HG03139 (cell line): ENCODE measurements at regions not wholly inside any gene's neighbourhood (a gene's known extent, or its start where the extent isn't known, plus 50 kb on each side); places are given as distances from the start of the nearest gene placed in this dataset.

Source experiments
- ATAC-seq: cut with Tn5 transposase; IDR thresholded peaks from one replicate; pipeline ENCODE4 v1.9.1; 2021; ENCODE audit not compliant: unreplicated experiment

DNA sequence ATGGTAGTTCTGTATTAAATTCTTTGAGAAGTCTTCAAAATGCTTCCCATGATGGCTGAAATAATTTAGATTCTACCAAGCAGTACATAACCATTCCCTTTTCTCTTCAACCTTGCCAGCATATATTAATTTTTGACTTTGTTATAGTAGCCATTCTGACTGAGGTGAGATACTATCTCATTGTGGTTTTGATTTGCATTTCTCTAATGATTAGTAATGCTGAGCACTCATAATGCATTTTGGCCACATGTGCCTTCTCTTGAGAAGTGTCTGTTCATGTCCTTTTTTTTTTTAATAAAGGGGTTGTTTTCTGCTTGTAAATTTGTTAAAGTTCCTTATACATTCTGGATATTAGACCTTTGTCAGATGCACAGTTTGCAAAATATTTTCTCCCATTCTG is 173.9 kb downstream of the CALCRL start:
- ATAC-seq = no peak

DNA sequence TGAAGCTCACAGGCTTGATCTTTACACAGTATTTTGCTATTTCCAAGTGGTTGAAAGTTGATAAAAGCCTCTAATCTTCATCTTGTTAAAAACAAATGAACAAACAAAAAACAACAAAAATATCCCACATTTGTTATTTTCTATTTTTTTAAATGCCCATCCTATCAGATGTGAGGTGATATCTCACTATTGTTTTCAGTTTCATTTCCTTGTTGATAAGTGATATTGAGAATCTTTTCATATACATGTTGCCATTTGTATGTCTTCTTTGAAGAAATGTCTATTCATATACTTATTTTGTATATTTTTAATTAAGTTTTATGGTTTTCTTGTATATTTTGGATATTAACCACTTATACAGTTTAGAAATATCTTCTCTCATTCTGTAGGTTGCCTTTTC is 175.8 kb downstream of the CALCRL start:
- no peak for ATAC-seq

DNA sequence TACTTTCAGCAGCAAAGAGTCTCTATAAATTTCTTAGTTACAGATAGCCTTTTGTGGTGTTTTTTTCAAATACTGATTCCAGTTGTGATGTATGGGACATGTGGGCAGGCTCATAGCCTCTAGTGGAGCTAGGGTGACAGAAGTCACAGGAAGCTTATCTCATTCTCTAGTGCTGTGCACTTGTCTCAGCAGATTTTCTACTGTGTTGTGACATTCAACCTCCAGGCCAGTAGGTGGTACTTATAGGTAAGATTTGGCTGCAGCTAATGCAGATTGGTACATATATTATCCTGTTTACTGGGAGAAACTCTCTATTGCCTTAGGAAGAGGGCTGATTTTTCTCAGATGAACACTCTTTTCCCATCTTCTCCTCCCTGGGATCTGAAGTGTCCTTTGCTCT is 176.2 kb downstream of the CALCRL start:
- ATAC-seq = no peak

DNA sequence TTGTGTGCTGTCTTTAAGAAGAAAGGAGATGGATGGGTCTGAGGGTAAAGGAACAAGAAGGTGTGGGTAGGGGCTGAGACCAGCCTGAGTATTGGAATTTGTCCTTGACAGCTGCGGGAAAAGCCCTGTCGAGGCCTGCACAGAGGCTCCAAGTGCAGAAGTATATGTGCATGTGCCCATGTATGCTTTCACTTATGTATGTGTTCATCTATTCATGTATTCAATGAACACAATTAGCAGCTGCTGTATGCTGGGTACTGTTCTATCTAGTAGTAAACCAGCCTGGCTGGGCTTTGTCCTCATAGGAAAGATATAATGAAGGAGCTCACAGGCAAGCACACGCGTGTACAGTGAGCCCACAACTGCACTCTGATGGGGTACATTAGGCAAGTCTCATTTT is 181.4 kb downstream of the CALCRL start:
- no peak for ATAC-seq

GRCh38 chr2:187266147-187266546 is 181.9 kb downstream of the CALCRL start:
- ATAC-seq = no peak

GRCh38 chr2:187264612-187265011 is 183.4 kb downstream of the CALCRL start:
- ATAC-seq = no peak

DNA sequence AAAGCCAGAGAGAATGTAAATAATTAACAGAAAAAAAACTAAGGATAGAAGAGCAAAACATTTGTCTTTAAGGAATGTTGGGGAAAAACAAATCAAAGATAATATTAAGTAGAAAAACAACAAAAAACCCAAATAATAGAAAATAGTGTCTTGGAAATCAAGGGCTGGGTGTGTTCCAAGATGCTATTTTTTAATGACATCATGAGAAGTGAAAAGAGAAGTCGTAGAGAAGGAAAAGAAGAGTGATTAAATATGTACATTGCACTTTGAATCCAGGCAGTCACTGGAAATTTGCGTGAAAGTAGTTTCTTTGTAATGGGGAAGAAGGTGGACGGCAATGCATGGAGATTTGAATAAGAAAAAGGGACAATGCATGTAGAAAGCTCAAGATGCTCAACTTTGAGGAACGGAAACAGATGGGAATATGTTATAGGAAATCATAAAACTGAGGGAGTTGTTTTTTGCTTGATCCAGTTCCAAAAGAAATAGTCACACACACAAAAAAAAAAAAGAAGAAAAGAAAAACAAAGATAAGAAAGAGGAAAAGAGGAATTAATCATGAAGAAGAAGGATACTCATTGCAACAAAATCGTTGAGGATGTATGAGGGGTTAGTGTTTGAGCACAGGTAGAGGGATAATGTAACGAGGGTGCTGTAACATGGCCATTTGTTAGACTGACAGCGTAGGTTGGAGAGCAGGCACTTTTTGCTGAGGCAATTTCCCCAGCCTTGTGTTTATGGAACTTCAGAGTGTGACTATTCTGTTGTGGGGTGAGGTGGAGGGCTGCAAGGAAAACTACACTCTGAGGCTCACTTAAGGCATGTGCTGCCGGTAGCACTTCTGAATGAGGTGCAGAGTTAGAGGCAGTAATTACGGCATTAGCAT is 184.1 kb downstream of the CALCRL start:
- ATAC-seq = no peak

GRCh38 chr2:187261705-187262104 is 186.3 kb downstream of the CALCRL start:
- no peak for ATAC-seq

GRCh38 chr2:187252063-187252462 is 196.0 kb downstream of the CALCRL start:
- ATAC-seq = no peak

DNA sequence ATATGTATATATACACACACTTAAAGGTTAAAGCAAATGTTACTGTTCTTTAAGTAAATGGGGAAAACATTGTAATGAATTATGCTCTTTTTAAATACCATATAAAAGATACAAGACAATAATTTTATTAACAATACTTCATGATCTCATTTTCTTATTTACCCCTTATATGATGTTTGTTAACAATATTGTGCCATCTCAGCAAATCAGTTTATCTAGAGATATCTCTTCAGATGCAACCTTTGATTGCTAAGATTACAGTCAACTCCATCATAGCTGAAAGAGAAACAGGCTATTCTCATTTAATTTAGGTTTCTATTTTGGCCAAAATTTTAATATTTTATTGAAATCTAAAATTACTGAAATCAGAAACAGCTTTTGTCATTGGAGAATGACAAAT is 197.9 kb downstream of the CALCRL start:
- ATAC-seq = no peak

DNA sequence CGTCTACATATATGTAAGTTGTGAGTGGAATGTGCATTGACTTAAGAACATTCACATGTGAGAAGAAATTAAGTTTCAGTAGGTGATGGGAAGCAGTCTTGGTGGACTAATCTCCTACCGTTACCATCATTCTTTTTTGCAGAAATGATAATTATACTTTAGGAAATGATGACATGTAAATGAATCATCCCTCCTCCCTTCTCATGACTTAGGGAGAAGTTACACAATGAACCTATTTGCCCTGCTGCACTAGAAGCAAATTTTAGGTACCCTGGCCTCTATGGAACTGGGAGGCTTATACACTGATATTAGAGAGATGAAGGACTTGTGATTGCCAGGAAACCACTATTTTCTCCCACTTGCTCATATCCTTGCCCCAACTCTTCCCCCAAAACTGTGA is 214.2 kb downstream of the CALCRL start:
- no peak for ATAC-seq

GRCh38 chr2:187232749-187233148 is 215.3 kb downstream of the CALCRL start:
- no peak for ATAC-seq

GRCh38 chr2:187230088-187230487 is 218.0 kb downstream of the CALCRL start:
- ATAC-seq = no peak

DNA sequence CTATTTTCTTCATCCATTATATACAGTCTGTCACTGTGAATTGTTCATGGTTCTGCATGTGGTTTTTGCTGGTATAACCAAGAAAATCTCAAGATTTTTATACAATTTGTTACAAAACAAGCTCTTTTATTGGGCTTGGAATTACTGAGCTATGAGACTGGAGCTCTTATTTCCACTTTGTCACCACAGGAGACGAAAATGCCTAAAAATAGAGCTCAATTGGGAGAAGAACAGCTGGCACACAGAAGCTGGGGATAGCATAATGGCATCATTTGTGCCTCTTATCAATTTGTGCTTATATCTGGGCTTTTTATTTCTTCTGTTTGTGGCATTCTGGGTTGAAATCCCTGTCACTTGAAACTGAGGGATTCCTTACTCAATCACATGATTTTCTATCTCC is 219.1 kb downstream of the CALCRL start:
- ATAC-seq = no peak

DNA sequence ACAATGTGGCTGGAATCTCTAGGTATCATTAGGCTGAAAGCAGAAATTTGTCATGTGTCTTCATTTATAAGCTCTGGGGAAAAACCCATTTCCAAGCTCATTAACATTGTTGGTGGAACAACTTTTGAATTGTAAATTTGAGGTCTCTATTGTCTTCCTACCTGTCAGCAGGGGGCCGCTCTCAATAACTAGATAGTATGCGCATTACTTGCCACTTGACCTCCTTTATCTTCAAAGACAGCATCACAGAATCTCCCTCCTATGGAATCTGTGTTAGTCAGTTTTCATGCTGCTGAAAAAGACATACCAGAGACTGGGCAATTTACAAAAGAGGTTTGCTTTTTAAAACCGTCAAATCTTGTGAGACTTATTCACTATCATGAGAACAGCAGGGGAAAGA is 223.1 kb downstream of the CALCRL start:
- no peak for ATAC-seq

DNA sequence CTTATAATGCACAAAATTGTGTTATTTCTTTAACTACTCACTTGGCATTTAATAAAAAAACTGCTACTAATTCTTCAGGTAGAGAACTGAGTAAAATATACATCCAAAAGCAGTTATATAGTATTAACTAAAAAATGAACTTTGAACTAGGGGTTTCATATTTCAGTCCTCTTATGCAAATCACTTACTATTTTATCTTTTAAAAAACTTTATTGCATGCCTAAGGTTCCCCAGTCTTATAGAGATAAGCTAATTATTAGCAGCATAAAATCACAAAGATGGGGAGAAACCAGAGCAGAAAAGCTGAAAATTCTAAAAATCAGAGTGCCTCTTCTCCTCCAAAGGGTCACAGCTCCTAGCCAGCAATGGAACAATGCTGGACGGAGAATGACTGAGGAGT is 228.0 kb downstream of the CALCRL start:
- no peak for ATAC-seq

DNA sequence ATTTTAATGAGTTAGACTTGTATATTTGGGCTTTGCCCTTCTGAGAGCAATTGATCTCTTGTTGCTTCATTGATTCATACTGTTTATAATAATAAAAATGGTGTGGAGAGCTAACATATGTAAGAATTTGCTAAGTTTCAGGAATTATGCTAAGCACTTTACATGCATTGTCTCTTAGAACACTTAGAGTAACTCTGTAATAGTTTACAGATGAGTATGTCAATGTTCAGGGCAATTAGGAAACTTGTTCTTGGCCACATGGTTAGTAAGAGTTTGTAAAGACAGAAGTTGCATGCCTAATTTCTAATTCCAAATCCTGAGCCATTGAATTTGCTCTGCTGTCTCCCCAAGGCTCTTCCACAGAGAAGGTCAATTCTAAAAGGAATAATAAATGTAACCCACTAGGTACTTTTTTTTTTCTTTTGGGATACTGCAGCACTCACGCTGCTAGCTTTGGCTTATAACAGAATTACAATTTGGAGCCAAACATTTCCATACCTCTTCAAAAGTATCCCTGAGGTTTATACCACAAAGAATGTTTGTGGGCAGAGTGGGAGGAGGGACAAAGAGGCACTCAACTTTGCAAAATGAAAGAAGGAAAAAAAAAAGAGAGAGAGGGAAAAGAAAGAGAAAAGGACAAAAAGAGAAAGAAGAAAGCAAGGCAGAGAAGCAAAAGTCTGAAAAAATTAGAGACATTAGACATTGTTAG is 232.4 kb downstream of the CALCRL start:
- ATAC-seq = no peak

GRCh38 chr2:187214306-187214705 is 233.7 kb downstream of the CALCRL start:
- ATAC-seq = no peak

GRCh38 chr2:187213798-187214197 is 234.3 kb downstream of the CALCRL start:
- ATAC-seq = no peak

- ATAC-seq = no peak
Observed at GRCh38 chr2:187210726-187211125, 237.3 kb downstream of the CALCRL start.

DNA sequence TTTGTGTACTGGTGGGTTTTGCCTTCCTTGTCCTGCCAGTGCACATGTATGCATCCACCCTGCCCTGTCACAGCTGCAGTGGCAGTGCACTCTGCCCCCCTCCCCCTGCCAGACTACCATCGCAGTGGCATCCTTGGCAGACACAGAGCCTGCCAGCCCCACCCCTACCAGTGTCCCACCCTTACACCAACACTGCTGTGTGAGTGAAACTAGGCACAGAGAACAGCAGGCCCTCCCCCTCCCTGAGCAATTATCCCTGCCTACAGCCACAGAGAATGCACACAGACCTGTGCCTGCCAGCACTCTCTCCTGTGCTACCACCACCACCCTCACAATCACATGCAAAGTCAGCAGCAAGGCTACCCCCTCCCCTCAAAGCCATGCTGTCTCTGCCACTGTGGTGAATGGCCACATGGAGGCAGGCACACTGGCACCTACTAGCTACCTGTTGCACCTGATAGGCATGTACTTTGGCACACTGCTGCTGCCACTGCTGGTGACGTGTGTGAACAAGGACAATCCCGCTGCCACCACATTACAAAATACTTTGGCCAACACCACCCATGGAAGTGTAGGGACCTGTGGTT is 239.8 kb downstream of the CALCRL start:
- ATAC-seq = no peak

GRCh38 chr2:187207126-187207525 is 240.9 kb downstream of the CALCRL start:
- ATAC-seq = no peak
